Adrenal gland (tissue), 5 donors: ENCODE measurements at regions not wholly inside any gene's neighbourhood (a gene's known extent, or its start where the extent isn't known, plus 50 kb on each side); places are given as distances from the start of the nearest gene placed in this dataset.

ENCODE experiments used
- POLR2A ChIP-seq, 2 donors: fragments of 450-650 bp; IDR thresholded peaks; one replicate each; pipeline ENCODE4 v1.6.1; 2017; ENCODE audit warnings: antibody characterized with exemption in 2 of 2, mild to moderate bottlenecking in 2 of 2, moderate library complexity in 1 of 2
- TF ChIP-seq, protein P1 (sequence below), 6 experiments: fragments of 450-650 bp in 4 of 6; fragments of 200-600 bp in 2 of 6; sonication (generic) in 1 of 6; IDR thresholded peaks; 1 replicate in 5 of 6; 2 replicates in 1 of 6; pipeline versions ENCODE4 v1.5.1 to v1.8.0; 2016 to 2021; ENCODE audit warnings: antibody characterized with exemption in 6 of 6, mild to moderate bottlenecking in 2 of 6, moderate library complexity in 1 of 6
- donor health status: DM: no; HTN: no; CAD: no.

DNA sequence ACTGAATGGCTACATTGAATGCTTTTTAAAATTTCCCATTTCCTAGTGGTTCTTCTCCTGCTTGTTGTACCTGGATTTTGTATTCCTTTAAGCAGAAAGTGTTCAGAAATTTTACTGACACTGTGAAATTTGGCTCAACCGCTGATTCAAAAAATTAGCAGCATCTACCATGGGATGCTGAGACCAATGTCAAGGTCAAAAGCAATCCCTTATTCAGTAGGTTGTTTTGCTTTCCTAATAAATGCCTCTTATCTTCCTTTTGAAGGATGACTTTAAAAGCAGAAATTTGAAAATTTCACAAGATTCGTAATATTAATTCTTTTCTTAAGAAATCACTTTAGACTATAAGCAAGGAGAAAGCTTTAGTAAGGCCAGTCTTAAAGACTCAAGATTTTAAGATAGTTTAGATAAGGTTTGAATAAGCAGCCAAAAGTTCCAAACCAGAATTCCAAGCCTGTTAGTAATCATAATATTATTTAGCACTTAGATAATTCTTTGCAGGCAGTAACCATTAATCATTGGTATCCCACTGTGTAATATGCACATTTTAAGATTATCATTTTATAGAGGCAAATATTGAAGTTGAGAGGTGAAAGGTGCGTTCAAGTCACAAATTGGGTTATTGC is 508.8 kb downstream of the ANKRD50 start:
- TF ChIP-seq POLR2A (IDR thresholded peaks at IDR 0.05): no peak
- TF ChIP-seq, protein P1, sequence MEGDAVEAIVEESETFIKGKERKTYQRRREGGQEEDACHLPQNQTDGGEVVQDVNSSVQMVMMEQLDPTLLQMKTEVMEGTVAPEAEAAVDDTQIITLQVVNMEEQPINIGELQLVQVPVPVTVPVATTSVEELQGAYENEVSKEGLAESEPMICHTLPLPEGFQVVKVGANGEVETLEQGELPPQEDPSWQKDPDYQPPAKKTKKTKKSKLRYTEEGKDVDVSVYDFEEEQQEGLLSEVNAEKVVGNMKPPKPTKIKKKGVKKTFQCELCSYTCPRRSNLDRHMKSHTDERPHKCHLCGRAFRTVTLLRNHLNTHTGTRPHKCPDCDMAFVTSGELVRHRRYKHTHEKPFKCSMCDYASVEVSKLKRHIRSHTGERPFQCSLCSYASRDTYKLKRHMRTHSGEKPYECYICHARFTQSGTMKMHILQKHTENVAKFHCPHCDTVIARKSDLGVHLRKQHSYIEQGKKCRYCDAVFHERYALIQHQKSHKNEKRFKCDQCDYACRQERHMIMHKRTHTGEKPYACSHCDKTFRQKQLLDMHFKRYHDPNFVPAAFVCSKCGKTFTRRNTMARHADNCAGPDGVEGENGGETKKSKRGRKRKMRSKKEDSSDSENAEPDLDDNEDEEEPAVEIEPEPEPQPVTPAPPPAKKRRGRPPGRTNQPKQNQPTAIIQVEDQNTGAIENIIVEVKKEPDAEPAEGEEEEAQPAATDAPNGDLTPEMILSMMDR (IDR thresholded peaks at IDR 0.05): no peak
